Upper lobe of left lung (tissue), 6 donors: ENCODE measurements at regions not wholly inside any gene's neighbourhood (a gene's known extent, or its start where the extent isn't known, plus 50 kb on each side); places are given as distances from the start of the nearest gene placed in this dataset.

ENCODE experiments used
- ATAC-seq, 2 donors: fragments of 200-7000 bp; cut with Tn5 transposase; one replicate each; pipeline ENCODE4 v1.9.1; 2022; ENCODE audit warnings: mild to moderate bottlenecking in 2 of 2, moderate library complexity in 2 of 2; ENCODE audit not compliant: low FRiP score in 2 of 2
- DNase-seq, 2 donors: peaks; one replicate each; pipeline ENCODE4 v3.0.0-alpha.2; 2019 to 2020
- H3K27ac ChIP-seq, 4 donors: fragments of 200-600 bp; sonication (generic); one replicate each; pipeline ENCODE4 v1.5.1; 2016 to 2019
- H3K27me3 ChIP-seq, 4 donors: fragments of 200-600 bp; sonication (generic); one replicate each; pipeline ENCODE4 v1.5.1; 2017 to 2019
- H3K36me3 ChIP-seq, 4 donors: fragments of 200-600 bp; sonication (generic); one replicate each; pipeline ENCODE4 v1.5.1; 2016 to 2019
- H3K4me1 ChIP-seq, 4 donors: fragments of 200-600 bp; sonication (generic); one replicate each; pipeline ENCODE4 v1.5.1; 2018 to 2019
- H3K4me3 ChIP-seq, 4 donors: fragments of 200-600 bp; sonication (generic); one replicate each; pipeline ENCODE4 v1.5.1; 2017 to 2019; ENCODE audit warnings: mild to moderate bottlenecking in 2 of 4, moderate library complexity in 1 of 4
- H3K9me3 ChIP-seq, 4 donors: fragments of 200-600 bp; sonication (generic); one replicate each; pipeline ENCODE4 v1.5.1; 2018 to 2019
- CTCF ChIP-seq, 6 experiments: fragments of 450-650 bp in 4 of 6; fragments of 200-600 bp in 2 of 6; sonication (generic) in 2 of 6; IDR thresholded peaks; one replicate each; pipeline ENCODE4 v1.5.1; 2016 to 2019; ENCODE audit warnings: antibody characterized with exemption in 6 of 6
- EP300 ChIP-seq, 4 donors: sonication (generic); formaldehyde crosslinking; IDR thresholded peaks; one replicate each; pipeline ENCODE4 v1.5.1; 2017; ENCODE audit warnings: antibody characterized with exemption in 4 of 4, control low read depth in 2 of 4
- POLR2A ChIP-seq, 4 donors: fragments of 450-650 bp; IDR thresholded peaks; one replicate each; pipeline ENCODE4 v1.5.1; 2016 to 2017; ENCODE audit warnings: antibody characterized with exemption in 4 of 4, mild to moderate bottlenecking in 2 of 4
- POLR2AphosphoS5 ChIP-seq, 2 donors: sonication (generic); formaldehyde crosslinking; IDR thresholded peaks; one replicate each; pipeline ENCODE4 v1.5.1; 2017; ENCODE audit warnings: antibody characterized with exemption in 2 of 2
- WGBS, 2 donors: methylation state at CpG; one replicate each; pipeline ENCODE4 v1.1.5; 2017 to 2018; 5-methylcytosine and 5-hydroxymethylcytosine counted together
- donor health status: DM: no; HTN: no; CAD: no; lungs with moderate emphysema.
- donor health status: DM: no; HTN: yes; CAD: no; lungs with severe emphysema.

- H3K27ac ChIP-seq, result no peak overlapping the region
- ATAC-seq, result no peak
- no peaks in the 10 kb centered on the region for H3K9me3 ChIP-seq
- H3K36me3 ChIP-seq, result no peaks in the 10 kb centered on the region
- H3K27me3 ChIP-seq, result no peaks in the 10 kb centered on the region
- TF ChIP-seq POLR2A (IDR thresholded peaks at IDR 0.05) (no peak), POLR2AphosphoS5 (IDR thresholded peaks at IDR 0.05) (no peak), CTCF (IDR thresholded peaks at IDR 0.05) (no peak), EP300 (IDR thresholded peaks at IDR 0.05) (no peak)
- no peaks in the 10 kb centered on the region for H3K4me1 ChIP-seq
- no peak for DNase-seq
- no peak overlapping the region for H3K4me3 ChIP-seq
- 67 to 71% methylated on average over 1 of the region's 1 CpG for WGBS, 2 donors
Observed at GRCh38 chrX:35858361-35858760, 60.2 kb downstream of the MAGEB16 start.

- ATAC-seq, result no peak
- WGBS, 2 donors, result 40 to 49% methylated on average over 2 of the region's 2 CpGs
- Histone ChIP-seq H3K4me3 (peak overlapping the region in 1 of 4 donors; percentile 10), H3K36me3 (no peaks in the 10 kb centered on the region), H3K27me3 (no peaks in the 10 kb centered on the region), H3K4me1 (no peaks in the 10 kb centered on the region), H3K27ac (no peak overlapping the region), H3K9me3 (no peaks in the 10 kb centered on the region)
- TF ChIP-seq EP300 (IDR thresholded peaks at IDR 0.05), result no peak
- DNase-seq, result no peak
Observed at GRCh38 chrX:35858906-35859305, 60.6 kb upstream of the CFAP47 start.

- no peaks in the 10 kb centered on the region for H3K36me3 ChIP-seq
- TF ChIP-seq CTCF (IDR thresholded peaks at IDR 0.05) (no peak), EP300 (IDR thresholded peaks at IDR 0.05) (no peak), POLR2A (IDR thresholded peaks at IDR 0.05) (no peak)
- no peak overlapping the region for H3K27ac ChIP-seq
- ATAC-seq (no peak), DNase-seq (no peak)
- H3K4me1 ChIP-seq, result no peaks in the 10 kb centered on the region
- H3K9me3 ChIP-seq, result no peaks in the 10 kb centered on the region
- WGBS, 2 donors, result 41 to 46% methylated on average over 2 of the region's 2 CpGs
- H3K27me3 ChIP-seq, result no peaks in the 10 kb centered on the region
- no peak overlapping the region for H3K4me3 ChIP-seq
Observed at GRCh38 chrX:35868501-35868900, 51.0 kb upstream of the CFAP47 start.
